Spleen (tissue), 11 donors: ENCODE measurements at regions not wholly inside any gene's neighbourhood (a gene's known extent, or its start where the extent isn't known, plus 50 kb on each side); places are given as distances from the start of the nearest gene placed in this dataset.

Experiments used
- DNase-seq: peaks from one replicate; pipeline ENCODE4 v3.0.0-alpha.2; 2020
- H3K27ac ChIP-seq, 8 donors: fragments of 200-600 bp; sonication (generic) in 7 of 8; 1 replicate in 4 of 8; 2 replicates in 4 of 8; pipeline versions ENCODE4 v1.5.0 to v1.8.0; 2016 to 2021; ENCODE audit warnings: inconsistent platforms in 4 of 8, mild to moderate bottlenecking in 4 of 8, moderate library complexity in 1 of 8
- H3K27me3 ChIP-seq, 7 donors: fragments of 200-600 bp; sonication (generic) in 6 of 7; replicated peaks in 1 of 7; 1 replicate in 4 of 7; 2 replicates in 3 of 7; pipeline versions ENCODE4 v1.5.0 to v1.8.0; 2016 to 2021; ENCODE audit warnings: inconsistent platforms in 3 of 7, mild to moderate bottlenecking in 1 of 7
- H3K36me3 ChIP-seq, 6 donors: fragments of 200-600 bp; sonication (generic) in 5 of 6; 1 replicate in 4 of 6; 2 replicates in 2 of 6; pipeline versions ENCODE4 v1.5.0 to v1.8.0; 2016 to 2021; ENCODE audit warnings: inconsistent platforms in 2 of 6
- H3K4me1 ChIP-seq, 6 donors: fragments of 200-600 bp; sonication (generic) in 5 of 6; 1 replicate in 3 of 6; 2 replicates in 3 of 6; pipeline versions ENCODE4 v1.5.0 to v1.8.0; 2016 to 2021; ENCODE audit warnings: inconsistent platforms in 3 of 6
- H3K4me3 ChIP-seq, 8 donors: fragments of 200-600 bp; sonication (generic) in 7 of 8; 1 replicate in 4 of 8; 2 replicates in 4 of 8; pipeline versions ENCODE4 v1.5.0 to v1.8.0; 2016 to 2021; ENCODE audit warnings: inconsistent platforms in 4 of 8, mild to moderate bottlenecking in 4 of 8, moderate library complexity in 2 of 8
- H3K9me3 ChIP-seq, 8 donors: fragments of 200-600 bp; sonication (generic) in 7 of 8; 1 replicate in 4 of 8; 2 replicates in 4 of 8; pipeline versions ENCODE4 v1.5.0 to v1.8.0; 2016 to 2021; ENCODE audit warnings: inconsistent platforms in 4 of 8
- CTCF ChIP-seq, 11 experiments: fragments of 200-600 bp in 7 of 11; fragments of 450-650 bp in 4 of 11; sonication (generic) in 4 of 11; IDR thresholded peaks in 8 of 11; conservative IDR thresholded peaks in 3 of 11; 1 replicate in 7 of 11; 2 replicates in 4 of 11; pipeline versions ENCODE4 v1.4.0 to v1.8.0; 2016 to 2021; ENCODE audit warnings: antibody characterized with exemption in 11 of 11, inconsistent platforms in 4 of 11, mild to moderate bottlenecking in 1 of 11
- POLR2A ChIP-seq, 3 donors: fragments of 450-650 bp; IDR thresholded peaks; one replicate each; pipeline ENCODE4 v1.5.1; 2017; ENCODE audit warnings: antibody characterized with exemption in 3 of 3, mild to moderate bottlenecking in 1 of 3
- POLR2AphosphoS5 ChIP-seq, 3 donors: sonication (generic); formaldehyde crosslinking; IDR thresholded peaks; one replicate each; pipeline ENCODE4 v1.5.1; 2017; ENCODE audit warnings: antibody characterized with exemption in 3 of 3
- WGBS, 5 donors: extraction: QIAGEN DNeasy Blood & Tissue Kit in 3 of 5; methylation state at CpG; one replicate each; pipeline versions ENCODE4 v1.1.5 to v1.1.7; 2013 to 2018; 5-methylcytosine and 5-hydroxymethylcytosine counted together
- intact Hi-C: fragments of 100-400 bp; cut with DNase I; formaldehyde crosslinking; loops from one replicate; pipeline ENCODE4 v1.15.0; 2023; ENCODE audit warnings: low total_unique reads
- donor health status: healthy with polysubstance abuse.
- donor health status: DM: no; HTN: no; CAD: no; lungs with moderate emphysema.
- donor health status: DM: no; HTN: no; CAD: no.
- donor health status: Bipolar disorder and iron deficiency.
- donor health status: healthy.
- donor health status: DM: no; HTN: no; CAD: no.
- donor health status: DM: yes; HTN: yes; CAD: no.

- no peak for TF ChIP-seq POLR2A (IDR thresholded peaks at IDR 0.05)
- no peak for TF ChIP-seq POLR2AphosphoS5 (IDR thresholded peaks at IDR 0.05)
- intact Hi-C loops = no loop called here
- H3K4me3 ChIP-seq = no peak overlapping the region
Measured at GRCh38 chr5:120988941-120989340, 524.8 kb downstream of the PRR16 start.

GRCh38 chr5:120991569-120991968 is 527.5 kb downstream of the PRR16 start:
- TF ChIP-seq POLR2A (IDR thresholded peaks at IDR 0.05) = no peak
- TF ChIP-seq POLR2AphosphoS5 (IDR thresholded peaks at IDR 0.05) = no peak
- no peak for TF ChIP-seq CTCF (IDR thresholded peaks at IDR 0.05 in 8 of 11, conservative IDR thresholded peaks at IDR 0.05 in 3 of 11)
- intact Hi-C loops = no loop called here
- Histone ChIP-seq H3K27me3 (no peaks in the 10 kb centered on the region), H3K4me3 (no peak overlapping the region), H3K4me1 (no peaks in the 10 kb centered on the region), H3K9me3 (no peaks in the 10 kb centered on the region), H3K27ac (no peak overlapping the region), H3K36me3 (no peaks in the 10 kb centered on the region)
- no peak for DNase-seq
- WGBS, 5 donors = 66 to 86% (median 82%) methylated on average over 2 of the region's 2 CpGs

More at GRCh38 chr5:120988941-120989340, 524.8 kb downstream of the PRR16 start:
- no peak for DNase-seq
- no peaks in the 10 kb centered on the region for H3K4me1 ChIP-seq
- H3K27me3 ChIP-seq = no peaks in the 10 kb centered on the region
- H3K9me3 ChIP-seq = no peaks in the 10 kb centered on the region
- H3K36me3 ChIP-seq = no peaks in the 10 kb centered on the region
- no peak overlapping the region for H3K27ac ChIP-seq

GRCh38 chr5:120994112-120994511 is 530.0 kb downstream of the PRR16 start:
- no peaks in the 10 kb centered on the region for H3K27me3 ChIP-seq

GRCh38 chr5:120999550-120999949 is 535.5 kb downstream of the PRR16 start:
- Histone ChIP-seq H3K27me3 (no peaks in the 10 kb centered on the region), H3K9me3 (no peaks in the 10 kb centered on the region), H3K36me3 (no peaks in the 10 kb centered on the region), H3K27ac (no peak overlapping the region), H3K4me3 (no peak overlapping the region), H3K4me1 (no peaks in the 10 kb centered on the region)
- TF ChIP-seq POLR2AphosphoS5 (IDR thresholded peaks at IDR 0.05) (no peak), POLR2A (IDR thresholded peaks at IDR 0.05) (no peak), CTCF (IDR thresholded peaks at IDR 0.05 in 8 of 11, conservative IDR thresholded peaks at IDR 0.05 in 3 of 11) (no peak)
- DNase-seq = no peak
- intact Hi-C loops = no loop called here

More at GRCh38 chr5:120994112-120994511, 530.0 kb downstream of the PRR16 start:
- 78 to 98% (median 86%) methylated on average over 1 of the region's 1 CpG for WGBS, 5 donors
- Histone ChIP-seq H3K4me1 (no peaks in the 10 kb centered on the region), H3K36me3 (no peaks in the 10 kb centered on the region), H3K4me3 (no peak overlapping the region), H3K27ac (no peak overlapping the region), H3K9me3 (no peaks in the 10 kb centered on the region)
- intact Hi-C loops = no loop called here
- TF ChIP-seq CTCF (IDR thresholded peaks at IDR 0.05 in 8 of 11, conservative IDR thresholded peaks at IDR 0.05 in 3 of 11) (no peak), POLR2A (IDR thresholded peaks at IDR 0.05) (no peak), POLR2AphosphoS5 (IDR thresholded peaks at IDR 0.05) (no peak)
- DNase-seq = no peak

- TF ChIP-seq CTCF (IDR thresholded peaks at IDR 0.05 in 8 of 11, conservative IDR thresholded peaks at IDR 0.05 in 3 of 11) (no peak), POLR2A (IDR thresholded peaks at IDR 0.05) (no peak), POLR2AphosphoS5 (IDR thresholded peaks at IDR 0.05) (no peak)
- H3K36me3 ChIP-seq = no peaks in the 10 kb centered on the region
- no peak overlapping the region for H3K4me3 ChIP-seq
- H3K27me3 ChIP-seq = no peaks in the 10 kb centered on the region
- H3K27ac ChIP-seq = no peak overlapping the region
- 85 to 91% (median 88%) methylated on average over 2 of the region's 2 CpGs for WGBS, 5 donors
- H3K9me3 ChIP-seq = peaks cover 0 to 6% (median 0%) of the 10 kb centered on the region in 8 donors
- H3K4me1 ChIP-seq = no peaks in the 10 kb centered on the region
- DNase-seq = no peak
- intact Hi-C loops = no loop called here
Measured at GRCh38 chr5:121006217-121006616, 542.1 kb downstream of the PRR16 start.
